ENCODE measurements at regions not wholly inside any gene's neighbourhood (a gene's known extent, or its start where the extent isn't known, plus 50 kb on each side); places are given as distances from the start of the nearest gene placed in this dataset.

DNA sequence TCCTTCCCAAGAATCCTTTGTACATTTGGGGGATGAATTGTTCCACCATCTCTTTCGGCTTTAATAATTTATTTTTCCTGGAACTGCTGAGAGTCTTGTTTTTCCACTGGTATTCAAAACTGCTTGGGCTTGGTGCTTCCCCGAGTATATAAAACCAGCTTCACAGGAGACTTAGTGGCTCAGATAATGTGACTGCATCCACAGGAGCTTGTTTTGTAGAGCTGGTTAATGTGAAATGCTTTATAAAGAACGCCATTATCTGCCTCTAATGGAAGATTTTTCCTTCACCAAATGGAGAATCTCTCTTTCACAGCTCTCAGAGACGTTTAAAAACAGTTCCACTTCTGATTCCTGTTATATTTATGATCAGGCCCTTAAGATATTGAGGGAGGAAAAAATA is 935.5 kb downstream of the RAB28 start:
- TF ChIP-seq, protein P1, sequence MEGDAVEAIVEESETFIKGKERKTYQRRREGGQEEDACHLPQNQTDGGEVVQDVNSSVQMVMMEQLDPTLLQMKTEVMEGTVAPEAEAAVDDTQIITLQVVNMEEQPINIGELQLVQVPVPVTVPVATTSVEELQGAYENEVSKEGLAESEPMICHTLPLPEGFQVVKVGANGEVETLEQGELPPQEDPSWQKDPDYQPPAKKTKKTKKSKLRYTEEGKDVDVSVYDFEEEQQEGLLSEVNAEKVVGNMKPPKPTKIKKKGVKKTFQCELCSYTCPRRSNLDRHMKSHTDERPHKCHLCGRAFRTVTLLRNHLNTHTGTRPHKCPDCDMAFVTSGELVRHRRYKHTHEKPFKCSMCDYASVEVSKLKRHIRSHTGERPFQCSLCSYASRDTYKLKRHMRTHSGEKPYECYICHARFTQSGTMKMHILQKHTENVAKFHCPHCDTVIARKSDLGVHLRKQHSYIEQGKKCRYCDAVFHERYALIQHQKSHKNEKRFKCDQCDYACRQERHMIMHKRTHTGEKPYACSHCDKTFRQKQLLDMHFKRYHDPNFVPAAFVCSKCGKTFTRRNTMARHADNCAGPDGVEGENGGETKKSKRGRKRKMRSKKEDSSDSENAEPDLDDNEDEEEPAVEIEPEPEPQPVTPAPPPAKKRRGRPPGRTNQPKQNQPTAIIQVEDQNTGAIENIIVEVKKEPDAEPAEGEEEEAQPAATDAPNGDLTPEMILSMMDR (conservative IDR thresholded peaks at IDR 0.05; ENCODE audit: low read depth, low read length): no peak
- TF ChIP-seq EZH2 (IDR thresholded peaks at IDR 0.05; ENCODE audit: low read length, unreplicated experiment) (no peak), EZH2phosphoT487 (IDR thresholded peaks at IDR 0.05; ENCODE audit: borderline replicate concordance, low read length) (no peak)

Data from PC-3 (cell line).